Esophagus muscularis mucosa (tissue), 4 donors: ENCODE measurements at regions not wholly inside any gene's neighbourhood (a gene's known extent, or its start where the extent isn't known, plus 50 kb on each side); places are given as distances from the start of the nearest gene placed in this dataset.

Experiments used
- DNase-seq: peaks from one replicate; pipeline ENCODE4 v3.0.0-alpha.2; 2017; ENCODE audit errors: extremely low spot score
- H3K27ac ChIP-seq, 4 donors: fragments of 200-600 bp; sonication (generic); replicated peaks in 1 of 4; 1 replicate in 3 of 4; 2 replicates in 1 of 4; pipeline ENCODE4 v1.5.1; 2016 to 2019; ENCODE audit warnings: mild to moderate bottlenecking in 1 of 4
- H3K27me3 ChIP-seq, 4 donors: fragments of 200-600 bp; sonication (generic); one replicate each; pipeline versions ENCODE4 v1.5.1 to v1.6.0; 2016 to 2019
- H3K36me3 ChIP-seq, 4 donors: fragments of 200-600 bp; sonication (generic); one replicate each; pipeline ENCODE4 v1.5.1; 2016 to 2019
- H3K4me1 ChIP-seq, 4 donors: fragments of 200-600 bp; sonication (generic); one replicate each; pipeline ENCODE4 v1.5.1; 2016 to 2019
- H3K4me3 ChIP-seq, 4 donors: fragments of 200-600 bp; sonication (generic); 1 replicate in 2 of 4; 2 replicates in 2 of 4; pipeline ENCODE4 v1.5.1; 2016 to 2019; ENCODE audit warnings: mild to moderate bottlenecking in 4 of 4, moderate library complexity in 1 of 4
- H3K9me3 ChIP-seq, 4 donors: fragments of 200-600 bp; sonication (generic); 1 replicate in 3 of 4; 2 replicates in 1 of 4; pipeline ENCODE4 v1.5.1; 2016 to 2019
- CTCF ChIP-seq, 3 experiments: fragments of 200-600 bp in 2 of 3; fragments of 450-650 bp in 1 of 3; sonication (generic) in 2 of 3; IDR thresholded peaks; one replicate each; pipeline ENCODE4 v1.5.1; 2017 to 2019; ENCODE audit warnings: antibody characterized with exemption in 3 of 3, mild to moderate bottlenecking in 2 of 3, moderate library complexity in 1 of 3
- EP300 ChIP-seq: sonication (generic); formaldehyde crosslinking; IDR thresholded peaks from one replicate; pipeline ENCODE4 v1.6.1; 2017; ENCODE audit warnings: antibody characterized with exemption
- POLR2A ChIP-seq: fragments of 450-650 bp; IDR thresholded peaks from one replicate; pipeline ENCODE4 v1.6.1; 2017; ENCODE audit warnings: antibody characterized with exemption, moderate library complexity, mild to moderate bottlenecking, low read depth
- POLR2AphosphoS5 ChIP-seq, 2 donors: sonication (generic); formaldehyde crosslinking; IDR thresholded peaks; one replicate each; pipeline ENCODE4 v1.6.1; 2017; ENCODE audit warnings: antibody characterized with exemption in 2 of 2
- WGBS: methylation state at CpG from one replicate; pipeline ENCODE4 v1.1.5; 2018; 5-methylcytosine and 5-hydroxymethylcytosine counted together
- intact Hi-C: fragments of 100-400 bp; cut with DNase I; formaldehyde crosslinking; loops from one replicate; pipeline ENCODE4 v1.15.1; 2023

GRCh38 chr3:127063916-127064315 is 81.0 kb downstream of the PLXNA1 start:
- no peak for DNase-seq
- Histone ChIP-seq H3K4me1 (no peaks in the 10 kb centered on the region), H3K27me3 (peaks cover 0 to 25% (median 0%) of the 10 kb centered on the region in 4 donors), H3K27ac (no peak overlapping the region), H3K36me3 (no peaks in the 10 kb centered on the region), H3K4me3 (no peak overlapping the region), H3K9me3 (no peaks in the 10 kb centered on the region)
- no peak for TF ChIP-seq EP300
- TF ChIP-seq POLR2A: no peak
- TF ChIP-seq CTCF (IDR thresholded peaks at IDR 0.05): no peak
- TF ChIP-seq POLR2AphosphoS5 (IDR thresholded peaks at IDR 0.05): no peak
- WGBS: 86% methylated on average over 4 of the region's 4 CpGs
- intact Hi-C loops: no loop called here

- no peaks in the 10 kb centered on the region for H3K4me1 ChIP-seq
- DNase-seq: no peak
- TF ChIP-seq POLR2AphosphoS5 (IDR thresholded peaks at IDR 0.05) (no peak), EP300 (no peak), POLR2A (no peak), CTCF (IDR thresholded peaks at IDR 0.05) (no peak)
- H3K36me3 ChIP-seq: no peaks in the 10 kb centered on the region
- no peak overlapping the region for H3K27ac ChIP-seq
- 85% methylated on average over 14 of the region's 16 CpGs for WGBS
- no peaks in the 10 kb centered on the region for H3K9me3 ChIP-seq
- intact Hi-C loops: no loop called here
- H3K4me3 ChIP-seq: no peak overlapping the region
- H3K27me3 ChIP-seq: peaks cover 0 to 26% (median 0%) of the 10 kb centered on the region in 4 donors
Observed at GRCh38 chr3:127064391-127065137, 81.6 kb downstream of the PLXNA1 start.

GRCh38 chr3:127065138-127065427 is 82.2 kb downstream of the PLXNA1 start:
- H3K4me3 ChIP-seq: no peak overlapping the region
- no peak for TF ChIP-seq CTCF (IDR thresholded peaks at IDR 0.05)
- no peak for TF ChIP-seq POLR2AphosphoS5 (IDR thresholded peaks at IDR 0.05)
- TF ChIP-seq EP300: no peak
- no peak for TF ChIP-seq POLR2A
- no peak for DNase-seq
- no peaks in the 10 kb centered on the region for H3K9me3 ChIP-seq
- H3K4me1 ChIP-seq: no peaks in the 10 kb centered on the region
- intact Hi-C loops: no loop called here
- H3K27ac ChIP-seq: no peak overlapping the region
- no peaks in the 10 kb centered on the region for H3K36me3 ChIP-seq
- WGBS: 89% methylated on average over 5 of the region's 5 CpGs
- peaks cover 0 to 32% (median 0%) of the 10 kb centered on the region in 4 donors for H3K27me3 ChIP-seq

DNA sequence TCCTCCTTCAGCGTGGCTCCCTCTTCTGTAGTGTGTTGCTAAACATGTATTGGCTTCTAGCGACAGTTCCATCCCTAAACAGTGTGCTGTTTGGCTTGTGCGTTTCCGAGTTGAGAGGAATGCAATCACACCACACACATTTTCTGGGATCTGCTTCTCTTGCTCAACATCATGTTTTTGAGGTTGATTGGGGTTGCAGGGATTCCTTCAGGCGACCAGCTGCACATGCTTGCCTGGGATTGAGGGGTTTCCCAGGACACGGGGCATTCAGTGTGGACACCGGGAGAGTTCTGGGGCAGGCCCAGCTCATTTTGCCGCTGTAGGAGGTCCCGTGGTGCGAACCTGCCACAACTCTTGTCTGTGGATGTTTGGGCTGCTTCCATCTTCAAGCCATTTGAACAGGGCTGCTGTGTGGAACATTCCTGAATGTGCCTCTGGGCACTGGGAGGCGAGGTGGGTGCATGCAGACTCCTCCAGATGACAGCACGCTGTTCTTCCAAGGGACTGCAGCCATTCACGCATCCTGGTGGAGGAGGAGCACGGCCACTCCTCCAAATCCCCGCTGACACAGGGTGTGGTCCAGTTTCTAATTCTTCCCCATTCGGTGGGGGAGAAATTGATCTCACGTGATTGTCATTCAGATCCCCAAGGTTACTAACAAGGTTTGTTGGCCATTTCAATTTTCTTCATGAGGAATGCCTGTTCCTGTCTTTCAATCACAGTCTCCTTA is 82.8 kb downstream of the PLXNA1 start:
- no peak for DNase-seq
- Histone ChIP-seq H3K4me1 (no peaks in the 10 kb centered on the region), H3K27ac (no peak overlapping the region), H3K27me3 (peaks cover 0 to 34% (median 0%) of the 10 kb centered on the region in 4 donors), H3K36me3 (no peaks in the 10 kb centered on the region), H3K4me3 (no peak overlapping the region), H3K9me3 (no peaks in the 10 kb centered on the region)
- 78% methylated on average over 17 of the region's 17 CpGs for WGBS
- no peak for TF ChIP-seq CTCF (IDR thresholded peaks at IDR 0.05)
- TF ChIP-seq POLR2AphosphoS5 (IDR thresholded peaks at IDR 0.05): no peak
- no peak for TF ChIP-seq EP300
- TF ChIP-seq POLR2A: no peak
- intact Hi-C loops: no loop called here
